ENCODE measurements at regions not wholly inside any gene's neighbourhood (a gene's known extent, or its start where the extent isn't known, plus 50 kb on each side); places are given as distances from the start of the nearest gene placed in this dataset.

- DNase-seq = no peak
Measured at GRCh38 chr20:50395914-50396488, 114.2 kb upstream of the PTPN1 start.

GRCh38 chr20:50396623-50397022, 113.6 kb upstream of the PTPN1 start:
- no peak for DNase-seq

- DNase-seq = no peak
Measured at GRCh38 chr20:50397058-50397457, 113.1 kb upstream of the PTPN1 start.

GRCh38 chr20:50398064-50398463, 112.1 kb upstream of the PTPN1 start:
- DNase-seq = no peak

GRCh38 chr20:50398471-50398820, 111.7 kb upstream of the PTPN1 start:
- no peak for DNase-seq

GRCh38 chr20:50398821-50399554, 111.2 kb upstream of the PTPN1 start:
- no peak for DNase-seq

GRCh38 chr20:50399555-50399916, 110.6 kb upstream of the PTPN1 start:
- DNase-seq = no peak

- DNase-seq = no peak
Measured at GRCh38 chr20:50399917-50400704, 110.1 kb upstream of the PTPN1 start.

- no peak for DNase-seq
Measured at GRCh38 chr20:50400705-50401586, 109.2 kb upstream of the PTPN1 start.

GRCh38 chr20:50401587-50402418, 108.4 kb upstream of the PTPN1 start:
- no peak for DNase-seq

- no peak for DNase-seq
Measured at GRCh38 chr20:50403565-50404418, 106.4 kb upstream of the PTPN1 start.

- no peak for DNase-seq
Measured at GRCh38 chr20:50404419-50405234, 105.6 kb upstream of the PTPN1 start.

GRCh38 chr20:50405235-50405914, 104.8 kb upstream of the PTPN1 start:
- no peak for DNase-seq

GRCh38 chr20:50405915-50406609, 104.1 kb upstream of the PTPN1 start:
- DNase-seq = no peak

- no peak for DNase-seq
Measured at GRCh38 chr20:50406610-50407136, 103.5 kb upstream of the PTPN1 start.

GRCh38 chr20:50408526-50409364, 101.4 kb upstream of the PTPN1 start:
- DNase-seq = no peak

GRCh38 chr20:50409495-50409894, 100.7 kb upstream of the PTPN1 start:
- no peak for DNase-seq

GRCh38 chr20:50410343-50410742, 99.8 kb upstream of the PTPN1 start:
- DNase-seq = no peak

All from activated CD4-positive, alpha-beta T cell treated with anti-CD3 and anti-CD28 coated beads for 1 hour (primary cell).